ENCODE measurements at regions not wholly inside any gene's neighbourhood (a gene's known extent, or its start where the extent isn't known, plus 50 kb on each side); places are given as distances from the start of the nearest gene placed in this dataset.

GRCh38 chr17:83195330-83196023 lies 116.1 kb downstream of the METRNL start:
- Histone ChIP-seq H3K4me2 (no peak overlapping the region), H3K4me1 (no peaks in the 10 kb centered on the region), H3K27ac (no peak overlapping the region), H3K4me3 (no peak overlapping the region), H3K9me3 (no peaks in the 10 kb centered on the region; the same call in 2 of the 3 replicates)
- no peak for DNase-seq (ENCODE audit: low read depth in 1 of 2, low spot score in 1 of 2)
- TF ChIP-seq JUN (IDR thresholded peaks at IDR 0.05) (no peak), KDM1A (IDR thresholded peaks at IDR 0.05; ENCODE audit: low read depth) (no peak), HDAC2 (IDR thresholded peaks at IDR 0.05) (no peak), HES2 (IDR thresholded peaks at IDR 0.05) (no peak), CHD4 (IDR thresholded peaks at IDR 0.05; ENCODE audit: borderline replicate concordance) (no peak), FOSB (CRISPR knock-in tag; IDR thresholded peaks at IDR 0.05) (no peak), RAD21 (conservative IDR thresholded peaks at IDR 0.05 in 1 of 2, IDR thresholded peaks at IDR 0.05 in 1 of 2) (no peak), KDM5A (IDR thresholded peaks at IDR 0.05) (no peak), RFX5 (IDR thresholded peaks at IDR 0.05) (no peak), CBX2 (IDR thresholded peaks at IDR 0.05; ENCODE audit: borderline replicate concordance, low read depth) (no peak), RNF2 (IDR thresholded peaks at IDR 0.05; ENCODE audit: borderline replicate concordance, low read depth) (no peak), RCOR1 (IDR thresholded peaks at IDR 0.05; ENCODE audit: low read depth, low read length) (no peak), TFCP2L1 (CRISPR knock-in tag; IDR thresholded peaks at IDR 0.05) (no peak), GATA3 (IDR thresholded peaks at IDR 0.05; ENCODE audit: borderline replicate concordance) (no peak), EP300 (IDR thresholded peaks at IDR 0.05) (no peak), PHF8 (IDR thresholded peaks at IDR 0.05; ENCODE audit: borderline replicate concordance, low read depth) (no peak), ATOH8 (CRISPR knock-in tag; IDR thresholded peaks at IDR 0.05; ENCODE audit: low read depth) (no peak)
- WGBS (ENCODE audit: missing lambda C conversion rate) = 65% methylated on average over 11 of the region's 20 CpGs
- no peak for FAIRE-seq
- POLR2A ChIA-PET = no interaction called here
- CTCF ChIA-PET = interaction anchor here (1.5 kb wide), 1 partner anchor 413 kb away, joined by 3 read pairs; no protein-coding TSS in a partner anchor
- ATAC-seq = peak; percentile 15 to 48; a peak in 3 of 6 replicates

GRCh38 chr17:83196024-83196365 lies 116.6 kb downstream of the METRNL start:
- Histone ChIP-seq H3K4me2 (no peak overlapping the region), H3K9me3 (no peaks in the 10 kb centered on the region; the same call in 2 of the 3 replicates), H3K4me3 (no peak overlapping the region), H3K4me1 (no peaks in the 10 kb centered on the region), H3K27ac (no peak overlapping the region)
- CTCF ChIA-PET = interaction anchor here (1.5 kb wide), 1 partner anchor 414 kb away, joined by 3 read pairs; no protein-coding TSS in a partner anchor
- FAIRE-seq (no peak), DNase-seq (ENCODE audit: low read depth in 1 of 2, low spot score in 1 of 2) (no peak), ATAC-seq (no peak)
- POLR2A ChIA-PET = no interaction called here
- whole genome bisulfite sequencing (ENCODE audit: missing lambda C conversion rate) = 70% methylated on average over 8 of the region's 9 CpGs
- TF ChIP-seq REST (IDR thresholded peaks at IDR 0.05) = no peak
- no peak for TF ChIP-seq TFCP2L1 (CRISPR knock-in tag; IDR thresholded peaks at IDR 0.05)
- no peak for TF ChIP-seq USF2 (IDR thresholded peaks at IDR 0.05)
- TF ChIP-seq POLR2AphosphoS2 (conservative IDR thresholded peaks at IDR 0.05; ENCODE audit: low read length) = no peak
- no peak for TF ChIP-seq NR3C1 (IDR thresholded peaks at IDR 0.05)
- no peak for TF ChIP-seq MAFK (IDR thresholded peaks at IDR 0.05; ENCODE audit: partially characterized antibody)
- TF ChIP-seq RFX5 (IDR thresholded peaks at IDR 0.05) = no peak
- no peak for TF ChIP-seq SREBF2 (IDR thresholded peaks at IDR 0.05)
- TF ChIP-seq BHLHE40 (IDR thresholded peaks at IDR 0.05; ENCODE audit: low read depth, low read length) = no peak
- TF ChIP-seq ESRRA (IDR thresholded peaks at IDR 0.05; ENCODE audit: borderline replicate concordance, low read length) = no peak

Measured in A549 (cell line).